Caco-2 (cell line): ENCODE measurements at regions not wholly inside any gene's neighbourhood (a gene's known extent, or its start where the extent isn't known, plus 50 kb on each side); places are given as distances from the start of the nearest gene placed in this dataset.

Experiments
- BruUV-seq: library from RNA; stranded (reverse); fragments of 400-500 nt; replicated peaks from 2 replicates; lab custom pipeline; 2021; lab: Mats Ljungman, UMichigan
- CTCF ChIA-PET: fragments of 300-600 bp; sonication (Branson Sonifier 250); formaldehyde crosslinking; loops from one replicate; lab custom pipeline; 2022; ENCODE audit warnings: antibody characterized with exemption; lab: Charles Lee
- POLR2A ChIA-PET: fragments of 300-600 bp; sonication (Branson Sonifier 250); formaldehyde crosslinking; loops from one replicate; lab custom pipeline; 2022; ENCODE audit warnings: antibody characterized with exemption; lab: Charles Lee
- DNase-seq, 2 experiments: peaks; one replicate each; pipeline versions ENCODE4 v3.0.0 to v3.0.0-alpha.2; 2020 to 2022
- H3K27me3 ChIP-seq: replicated peaks from 2 replicates; pipeline ENCODE4 v1.6.0; 2011; ENCODE audit warnings: low read length; ENCODE audit not compliant: control insufficient read depth, insufficient read depth
- H3K36me3 ChIP-seq: 2 replicates; pipeline ENCODE4 v1.5.1; 2011; ENCODE audit warnings: low read length; ENCODE audit not compliant: control insufficient read depth, insufficient read depth
- H3K4me1 ChIP-seq: fragments of 250-450 bp; sonication (Bioruptor Pico); 2 replicates; pipeline ENCODE4 v1.5.1; 2020; ENCODE audit warnings: mild to moderate bottlenecking
- H3K4me3 ChIP-seq: 2 replicates; pipeline ENCODE4 v1.5.1; 2011; ENCODE audit warnings: low read depth, mild to moderate bottlenecking, control low read depth, low read length
- H3K9me3 ChIP-seq: fragments of 250-450 bp; sonication (Bioruptor Pico); 2 replicates; pipeline ENCODE4 v1.5.1; 2020; ENCODE audit warnings: mild to moderate bottlenecking, moderate library complexity
- H3K27ac Mint-ChIP-seq: one replicate; pipeline ENCODE4 v1.8.0; 2022; ENCODE audit warnings: mixed read lengths; ENCODE audit not compliant: unreplicated experiment
- H3K27me3 Mint-ChIP-seq: one replicate; pipeline ENCODE4 v1.8.0; 2022; ENCODE audit warnings: mixed read lengths; ENCODE audit not compliant: insufficient read depth, unreplicated experiment
- H3K36me3 Mint-ChIP-seq: one replicate; pipeline ENCODE4 v1.8.0; 2022; ENCODE audit warnings: mild to moderate bottlenecking, mixed read lengths; ENCODE audit not compliant: insufficient read depth, unreplicated experiment
- H3K4me1 Mint-ChIP-seq: one replicate; pipeline ENCODE4 v1.8.0; 2022; ENCODE audit warnings: low read depth, mixed read lengths; ENCODE audit not compliant: unreplicated experiment
- H3K4me3 Mint-ChIP-seq: one replicate; pipeline ENCODE4 v1.8.0; 2022; ENCODE audit warnings: mild to moderate bottlenecking, moderate library complexity, mixed read lengths; ENCODE audit not compliant: unreplicated experiment
- H3K9me3 Mint-ChIP-seq: one replicate; pipeline ENCODE4 v1.8.0; 2022; ENCODE audit warnings: mixed read lengths; ENCODE audit not compliant: unreplicated experiment
- intact Hi-C: fragments of 100-400 bp; cut with micrococcal nuclease; formaldehyde crosslinking; loops from one replicate; pipeline ENCODE4 v1.10.0; 2022; ENCODE audit not compliant: unreplicated experiment
- TF ChIP-seq, protein P1 (sequence below), 2 experiments: fragments of 200-600 bp in 1 of 2; IDR thresholded peaks; 1 replicate in 1 of 2; 2 replicates in 1 of 2; pipeline versions ENCODE4 v1.5.1 to v1.8.0; 2011 to 2022; ENCODE audit warnings: antibody characterized with exemption in 1 of 2, control low read depth in 1 of 2, inconsistent platforms in 1 of 2, low read depth in 1 of 2, low read length in 1 of 2, mild to moderate bottlenecking in 1 of 2, moderate library complexity in 1 of 2; ENCODE audit not compliant: insufficient read depth in 1 of 2, severe bottlenecking in 1 of 2, unreplicated experiment in 1 of 2

DNA sequence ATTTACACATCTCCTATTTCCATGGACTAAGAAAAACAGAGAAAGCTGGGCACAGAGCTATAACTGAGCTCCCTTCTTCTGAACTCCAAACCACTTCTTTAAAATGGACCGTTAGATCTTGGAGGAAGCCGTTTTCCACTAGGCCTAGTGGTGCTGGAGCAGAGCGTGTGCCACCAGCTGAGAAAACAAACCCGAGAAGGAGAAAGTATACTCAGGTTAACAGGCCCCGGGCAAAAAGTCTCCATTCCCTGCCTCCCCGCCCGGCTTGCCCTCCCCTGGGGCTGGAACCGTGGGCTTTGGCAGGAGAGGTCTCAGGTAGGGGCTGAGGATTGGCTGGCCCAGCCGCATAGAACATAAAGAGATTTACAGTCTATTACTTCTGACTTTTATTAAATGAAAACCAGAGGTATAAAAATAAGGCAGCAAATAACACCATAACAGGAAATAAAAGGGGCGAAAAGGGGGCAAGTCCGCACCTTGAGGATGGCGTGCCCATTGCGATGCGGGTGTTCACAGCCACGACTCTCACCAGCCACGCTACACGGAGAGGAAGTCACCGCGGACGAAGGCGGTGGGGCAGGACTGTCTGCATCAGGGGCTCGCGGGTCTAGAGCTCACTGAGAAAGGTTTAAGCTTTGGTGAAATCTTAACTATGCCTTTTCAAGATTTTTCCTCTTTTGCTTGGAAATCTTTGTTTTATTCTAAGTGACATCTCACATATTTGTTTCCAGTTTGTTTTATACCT, 191.2 kb upstream of the GMDS start:
- Histone ChIP-seq H3K27me3 (no peaks in the 10 kb centered on the region), H3K36me3 (no peaks in the 10 kb centered on the region), H3K4me3 (no peak overlapping the region), H3K9me3 (no peaks in the 10 kb centered on the region), H3K4me1 (peaks cover 7% of the 10 kb centered on the region)
- Mint-ChIP-seq H3K4me1 (peaks cover 14% of the 10 kb centered on the region), H3K4me3 (no peak overlapping the region), H3K27ac (no peak overlapping the region), H3K27me3 (no peaks in the 10 kb centered on the region), H3K36me3 (no peaks in the 10 kb centered on the region), H3K9me3 (no peaks in the 10 kb centered on the region)
- DNase-seq = no peak
- ChIA-PET POLR2A (no interaction called here), CTCF (interaction anchor here (0.6 kb wide), 1 partner anchor 24 kb away, joined by 3 read pairs; no protein-coding TSS in a partner anchor)
- intact Hi-C loops = no loop called here
- BruUV-seq = no TSS peak
- TF ChIP-seq, protein P1, sequence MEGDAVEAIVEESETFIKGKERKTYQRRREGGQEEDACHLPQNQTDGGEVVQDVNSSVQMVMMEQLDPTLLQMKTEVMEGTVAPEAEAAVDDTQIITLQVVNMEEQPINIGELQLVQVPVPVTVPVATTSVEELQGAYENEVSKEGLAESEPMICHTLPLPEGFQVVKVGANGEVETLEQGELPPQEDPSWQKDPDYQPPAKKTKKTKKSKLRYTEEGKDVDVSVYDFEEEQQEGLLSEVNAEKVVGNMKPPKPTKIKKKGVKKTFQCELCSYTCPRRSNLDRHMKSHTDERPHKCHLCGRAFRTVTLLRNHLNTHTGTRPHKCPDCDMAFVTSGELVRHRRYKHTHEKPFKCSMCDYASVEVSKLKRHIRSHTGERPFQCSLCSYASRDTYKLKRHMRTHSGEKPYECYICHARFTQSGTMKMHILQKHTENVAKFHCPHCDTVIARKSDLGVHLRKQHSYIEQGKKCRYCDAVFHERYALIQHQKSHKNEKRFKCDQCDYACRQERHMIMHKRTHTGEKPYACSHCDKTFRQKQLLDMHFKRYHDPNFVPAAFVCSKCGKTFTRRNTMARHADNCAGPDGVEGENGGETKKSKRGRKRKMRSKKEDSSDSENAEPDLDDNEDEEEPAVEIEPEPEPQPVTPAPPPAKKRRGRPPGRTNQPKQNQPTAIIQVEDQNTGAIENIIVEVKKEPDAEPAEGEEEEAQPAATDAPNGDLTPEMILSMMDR (IDR thresholded peaks at IDR 0.05; ENCODE audit: insufficient read depth in 1 of 2, low read depth in 1 of 2, low read length in 1 of 2, severe bottlenecking in 1 of 2, unreplicated experiment in 1 of 2) = no peak

DNA sequence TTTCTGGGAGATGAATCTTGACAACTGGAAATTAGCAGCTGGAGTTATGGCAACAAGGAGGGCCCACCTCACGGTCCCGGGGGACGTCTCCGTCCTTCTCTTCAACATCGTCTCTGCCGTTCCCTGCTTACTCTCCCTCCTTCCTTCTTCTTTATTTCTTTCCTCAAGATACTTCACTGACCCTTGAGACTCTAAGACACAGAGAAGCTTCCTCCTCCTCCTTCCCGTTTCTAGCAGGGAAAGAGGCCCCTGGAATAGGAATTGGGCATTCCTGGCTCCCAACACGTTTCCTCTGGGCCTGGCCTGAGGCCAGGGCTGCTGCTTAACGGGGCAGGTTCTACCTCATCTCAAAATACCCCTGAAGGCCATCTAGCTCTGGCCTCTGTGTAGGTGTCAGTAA, 189.9 kb upstream of the GMDS start:
- DNase-seq = no peak
- Mint-ChIP-seq H3K9me3 (no peaks in the 10 kb centered on the region), H3K4me1 (peaks cover 14% of the 10 kb centered on the region), H3K27me3 (no peaks in the 10 kb centered on the region), H3K36me3 (no peaks in the 10 kb centered on the region), H3K27ac (no peak overlapping the region), H3K4me3 (no peak overlapping the region)
- Histone ChIP-seq H3K4me1 (peaks cover 7% of the 10 kb centered on the region), H3K9me3 (no peaks in the 10 kb centered on the region), H3K36me3 (no peaks in the 10 kb centered on the region), H3K27me3 (no peaks in the 10 kb centered on the region), H3K4me3 (no peak overlapping the region)
- intact Hi-C loops = no loop called here
- no TSS peak for BruUV-seq
- CTCF ChIA-PET = interaction anchor here (0.5 to 0.6 kb wide), 2 partner anchors 13 to 219 kb away, joined by 3 read pairs; no protein-coding TSS in a partner anchor
- TF ChIP-seq, protein P1 (IDR thresholded peaks at IDR 0.05; ENCODE audit: insufficient read depth in 1 of 2, low read depth in 1 of 2, low read length in 1 of 2, severe bottlenecking in 1 of 2, unreplicated experiment in 1 of 2) = no peak
- POLR2A ChIA-PET = no interaction called here

DNA sequence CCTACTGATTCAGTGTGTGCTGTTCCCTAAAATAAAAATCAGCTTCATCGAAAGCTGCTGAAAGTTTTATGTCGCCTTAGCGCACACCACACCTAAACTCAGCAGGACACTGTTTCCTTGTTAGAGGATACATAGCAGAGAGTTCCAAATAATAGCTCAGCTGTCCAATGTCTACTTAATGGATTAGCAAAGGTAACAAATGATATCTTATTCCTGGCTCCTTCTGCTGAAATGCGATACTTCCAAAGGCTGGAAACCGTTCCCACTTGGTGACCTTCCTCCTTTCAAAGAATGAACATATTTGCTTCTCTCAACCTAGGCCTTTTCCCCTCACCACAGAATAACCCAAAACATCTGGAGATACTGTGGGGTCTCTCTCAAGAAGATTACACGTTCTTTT, 189.5 kb upstream of the GMDS start:
- intact Hi-C loops = no loop called here

More for the DNA sequence above, 189.5 kb upstream of the GMDS start:
- Mint-ChIP-seq H3K4me3 (no peak overlapping the region), H3K27me3 (no peaks in the 10 kb centered on the region), H3K36me3 (no peaks in the 10 kb centered on the region), H3K4me1 (peaks cover 14% of the 10 kb centered on the region), H3K9me3 (no peaks in the 10 kb centered on the region), H3K27ac (no peak overlapping the region)
- Histone ChIP-seq H3K9me3 (no peaks in the 10 kb centered on the region), H3K27me3 (no peaks in the 10 kb centered on the region), H3K4me3 (no peak overlapping the region), H3K36me3 (no peaks in the 10 kb centered on the region), H3K4me1 (peaks cover 7% of the 10 kb centered on the region)
- TF ChIP-seq, protein P1 (IDR thresholded peaks at IDR 0.05; ENCODE audit: insufficient read depth in 1 of 2, low read depth in 1 of 2, low read length in 1 of 2, severe bottlenecking in 1 of 2, unreplicated experiment in 1 of 2) = no peak
- no peak for DNase-seq
- ChIA-PET POLR2A (no interaction called here), CTCF (interaction anchor here (0.5 kb wide), 1 partner anchor 13 kb away, joined by 3 read pairs; no protein-coding TSS in a partner anchor)
- no TSS peak for BruUV-seq
